HS-5 (cell line): ENCODE measurements at regions not wholly inside any gene's neighbourhood (a gene's known extent, or its start where the extent isn't known, plus 50 kb on each side); places are given as distances from the start of the nearest gene placed in this dataset.

Experiments
- DNase-seq: peaks from one replicate; pipeline ENCODE4 v3.0.0-alpha.2; 2012; ENCODE audit warnings: low read depth

DNA sequence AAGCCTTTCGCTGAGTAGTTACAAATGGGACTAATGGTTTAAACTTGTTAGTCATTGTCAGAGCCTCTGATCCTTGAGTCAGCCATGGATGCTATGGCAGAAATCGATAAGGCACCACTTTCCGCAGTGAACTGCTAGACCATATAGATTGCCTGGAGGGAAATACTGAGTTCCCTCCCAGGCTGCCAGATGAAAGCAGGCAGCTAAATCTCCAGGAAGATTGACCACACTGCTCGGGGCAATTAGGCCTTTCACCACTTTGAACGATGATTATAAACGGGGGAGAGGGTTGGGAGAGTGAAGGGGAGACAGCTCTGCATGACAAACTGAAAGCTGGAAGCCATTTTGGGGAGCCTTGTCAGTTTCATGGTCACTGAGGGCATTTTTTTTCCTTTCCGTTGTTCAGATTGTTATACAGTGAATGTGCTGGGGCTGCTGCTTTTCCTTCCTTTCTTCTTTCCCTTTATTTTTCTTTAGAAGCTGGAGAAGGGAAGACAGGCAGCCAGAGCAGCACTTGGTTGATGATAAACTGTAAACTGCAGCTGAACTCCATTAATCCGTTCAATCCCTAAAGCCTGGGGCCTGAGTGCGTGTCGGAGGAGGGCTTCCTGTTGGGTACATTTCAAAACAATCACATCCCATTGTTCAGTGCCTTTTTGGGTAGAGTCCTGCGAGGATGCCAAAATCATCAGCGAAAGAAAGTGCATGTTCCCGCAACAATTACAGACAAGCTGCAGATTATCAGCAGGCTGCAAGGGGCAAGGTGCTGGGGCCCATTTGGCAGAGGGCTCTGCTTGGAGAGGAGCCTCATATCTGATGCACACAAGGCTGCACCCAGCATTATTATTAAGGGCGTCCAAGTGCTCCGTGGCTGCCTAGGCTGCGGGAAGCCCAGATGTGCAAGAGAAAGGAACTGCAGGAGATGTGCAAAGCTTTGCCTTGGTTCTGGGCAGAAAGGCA lies 308.4 kb downstream of the PSAT1 start:
- DNase-seq: no peak

DNA sequence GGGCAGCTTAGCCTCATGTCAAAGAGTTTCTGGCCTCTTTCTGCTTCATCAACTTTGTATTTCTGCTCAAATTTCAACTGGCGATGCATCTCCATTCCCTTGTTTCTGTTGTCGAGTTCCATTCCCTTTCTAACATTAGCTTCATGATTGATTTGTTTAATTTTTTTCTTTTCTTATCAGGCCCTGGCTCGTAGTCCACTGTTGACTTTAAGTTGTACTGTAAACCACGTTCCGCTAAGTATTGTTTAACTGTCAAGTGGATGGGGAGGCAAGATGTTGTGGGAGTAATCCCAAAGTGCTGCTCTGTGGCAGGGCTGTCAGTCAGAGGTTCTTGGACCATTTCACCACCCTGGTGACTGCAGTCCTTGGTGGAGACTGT lies 309.1 kb downstream of the PSAT1 start:
- no peak for DNase-seq

DNA sequence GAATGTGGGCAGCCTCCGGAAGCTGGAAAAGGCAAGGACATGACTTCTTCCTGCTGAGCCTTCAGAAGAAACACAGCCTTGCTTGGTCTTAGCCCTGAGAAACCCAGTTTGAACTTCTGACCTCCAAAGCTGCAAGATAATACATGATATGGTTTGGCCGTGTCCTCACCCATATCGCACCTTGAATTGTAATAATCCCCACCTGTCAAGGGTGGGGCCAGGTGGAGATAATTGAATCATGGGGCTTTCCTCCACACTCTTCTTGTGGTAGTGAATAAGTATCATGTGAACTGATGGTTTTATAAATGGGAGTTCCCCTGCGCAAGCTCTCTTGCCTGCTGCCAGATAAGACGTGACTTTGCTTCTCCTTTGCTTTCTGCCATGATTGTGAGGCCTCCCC lies 310.9 kb downstream of the PSAT1 start:
- DNase-seq: no peak

DNA sequence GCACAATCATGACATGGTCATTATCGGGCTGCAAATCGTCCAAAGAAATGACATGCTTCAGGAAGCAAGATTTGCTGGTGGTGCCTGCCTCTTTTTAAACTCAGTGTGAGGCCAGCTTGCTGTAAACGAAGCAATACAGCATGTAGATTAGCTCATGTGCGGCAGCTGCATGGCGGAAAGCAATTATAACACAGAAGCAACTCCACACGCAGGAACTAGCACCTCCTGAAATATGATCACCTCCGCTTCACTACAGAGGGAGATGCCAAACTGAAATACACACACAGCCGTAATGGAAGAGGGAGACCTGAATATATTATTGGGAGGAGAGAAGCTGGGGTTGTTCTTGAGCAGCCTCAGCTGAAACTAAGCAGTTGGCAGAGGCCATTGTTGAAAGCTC lies 312.5 kb downstream of the PSAT1 start:
- no peak for DNase-seq

DNA sequence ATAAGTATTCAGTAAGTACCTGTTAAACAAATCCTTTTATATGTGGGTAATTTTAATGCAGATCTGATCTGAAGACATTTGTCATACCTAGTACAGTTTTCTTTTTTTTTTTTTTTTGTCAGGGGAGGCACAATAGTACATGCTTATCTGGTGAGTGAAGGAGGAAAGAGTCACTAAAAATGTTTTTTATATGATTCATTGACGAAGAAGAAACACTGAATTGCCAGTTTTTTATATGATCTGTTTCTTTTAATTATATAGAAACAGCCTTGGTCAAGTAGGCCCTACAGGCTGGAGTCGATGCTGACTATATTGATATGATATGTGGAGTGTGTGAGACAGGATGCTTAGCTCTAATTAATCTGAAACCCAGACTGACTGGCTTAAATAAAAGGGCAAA lies 315.2 kb downstream of the PSAT1 start:
- DNase-seq: peak; percentile 58

DNA sequence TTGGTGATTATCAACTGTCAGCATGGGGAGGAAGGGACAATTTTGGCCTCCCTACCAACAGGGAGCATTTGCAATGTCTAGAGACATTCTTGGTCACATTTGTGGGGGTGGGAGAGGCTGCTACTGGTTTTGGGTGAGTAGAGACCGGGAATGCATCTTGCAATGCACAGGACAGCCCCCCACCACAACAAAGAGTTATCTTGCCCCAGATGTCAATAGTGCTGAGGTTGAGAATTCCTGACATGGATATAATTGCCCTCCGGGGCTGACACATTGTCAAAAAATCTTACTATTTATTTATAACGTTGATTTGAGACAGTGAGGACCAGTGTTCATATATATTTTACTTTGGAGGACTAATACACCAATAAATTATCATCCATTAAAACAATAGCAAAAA lies 316.1 kb downstream of the PSAT1 start:
- DNase-seq: no peak

DNA sequence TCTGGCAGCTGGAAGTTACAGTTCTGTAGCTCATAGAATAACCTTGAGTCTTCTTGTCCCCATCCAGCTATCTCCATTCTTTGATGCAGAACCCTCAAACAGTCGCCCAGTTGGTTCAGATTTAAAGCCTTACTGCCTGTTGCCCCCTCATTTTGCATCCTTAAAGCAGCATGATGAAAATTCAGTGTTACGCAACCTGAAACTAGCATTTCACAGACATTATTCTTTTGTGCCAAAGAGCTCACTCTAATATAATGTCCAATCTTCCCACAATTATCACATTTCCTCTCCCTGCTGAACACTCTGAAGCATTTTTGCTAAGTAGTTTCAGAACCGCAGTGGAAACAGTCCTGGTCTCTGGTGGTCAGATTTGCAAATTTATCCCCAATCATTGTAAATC lies 318.0 kb downstream of the PSAT1 start:
- no peak for DNase-seq

DNA sequence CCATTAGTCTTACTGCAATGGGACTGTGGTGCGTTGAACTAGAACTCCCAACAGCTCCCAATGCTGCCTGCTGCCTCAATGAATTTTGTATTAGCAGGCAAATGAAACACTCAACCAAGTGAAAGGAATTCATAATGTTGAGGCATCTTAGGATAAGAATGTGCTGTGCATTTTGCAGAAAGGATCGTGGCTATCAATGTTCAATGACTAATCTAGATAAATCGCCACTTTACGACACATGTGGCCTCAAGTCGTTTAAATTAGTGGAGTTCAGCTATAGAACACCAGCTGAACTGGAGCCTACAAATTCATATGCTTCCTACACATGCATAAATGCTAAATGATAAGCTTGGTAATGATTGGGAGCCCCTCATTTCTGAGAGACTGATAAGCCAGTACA lies 318.4 kb downstream of the PSAT1 start:
- DNase-seq: no peak

DNA sequence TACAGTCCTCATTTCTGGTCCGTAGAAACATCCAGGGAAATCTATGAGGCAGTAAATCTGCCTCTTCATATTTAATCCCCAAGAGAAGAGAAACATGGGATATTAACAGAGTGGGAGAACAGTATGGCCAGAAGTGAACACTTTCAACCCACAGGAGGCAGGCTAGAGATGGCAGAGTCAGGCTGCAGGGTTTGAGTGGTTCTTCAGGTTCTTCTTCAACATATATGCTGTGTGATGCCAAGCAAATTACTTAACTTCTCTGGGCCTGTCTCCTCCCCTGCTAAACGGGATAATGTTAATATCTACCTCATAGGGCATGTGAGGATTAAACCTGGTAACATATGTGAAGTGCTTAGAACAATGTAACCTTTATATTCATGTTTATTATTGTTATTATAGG lies 321.8 kb downstream of the PSAT1 start:
- DNase-seq: no peak

DNA sequence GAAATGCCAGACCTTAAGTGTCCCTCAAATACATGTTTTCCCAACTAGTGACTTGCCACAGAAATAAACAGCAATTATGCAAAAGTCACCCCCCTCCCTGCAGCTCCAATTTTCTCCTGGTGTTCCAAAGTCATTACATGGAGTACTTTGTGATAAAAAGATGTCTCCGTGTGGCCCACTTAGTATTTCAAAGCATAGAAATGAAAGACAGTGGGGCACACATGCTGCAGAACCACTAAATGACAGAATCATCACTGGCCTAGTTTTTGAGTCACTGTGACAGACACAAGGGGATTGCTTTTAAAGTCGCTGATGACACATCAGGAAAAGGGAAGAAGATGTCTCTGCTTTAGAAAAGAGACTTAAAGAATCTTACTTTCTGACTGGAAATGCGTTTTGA lies 323.4 kb downstream of the PSAT1 start:
- DNase-seq: peak; percentile 14

DNA sequence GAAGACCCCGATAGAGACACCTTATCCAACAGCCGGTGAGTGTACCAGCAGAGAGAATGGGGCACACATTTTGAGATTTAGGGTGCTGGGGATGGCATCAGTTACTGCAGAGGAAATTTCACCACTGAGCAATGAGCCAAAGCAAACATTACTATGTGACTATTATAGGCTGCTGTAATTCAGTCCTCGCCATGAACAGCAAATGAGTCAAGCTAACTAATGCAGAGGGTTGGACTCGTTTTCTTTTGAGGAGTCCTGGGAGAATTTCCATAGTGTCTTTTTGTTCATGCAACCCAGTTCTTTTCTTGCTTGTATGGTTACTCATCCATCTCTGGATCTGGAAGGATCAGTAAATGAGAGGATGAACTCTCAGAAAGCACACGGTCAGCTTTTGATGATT lies 323.8 kb downstream of the PSAT1 start:
- DNase-seq: peak; percentile 52

DNA sequence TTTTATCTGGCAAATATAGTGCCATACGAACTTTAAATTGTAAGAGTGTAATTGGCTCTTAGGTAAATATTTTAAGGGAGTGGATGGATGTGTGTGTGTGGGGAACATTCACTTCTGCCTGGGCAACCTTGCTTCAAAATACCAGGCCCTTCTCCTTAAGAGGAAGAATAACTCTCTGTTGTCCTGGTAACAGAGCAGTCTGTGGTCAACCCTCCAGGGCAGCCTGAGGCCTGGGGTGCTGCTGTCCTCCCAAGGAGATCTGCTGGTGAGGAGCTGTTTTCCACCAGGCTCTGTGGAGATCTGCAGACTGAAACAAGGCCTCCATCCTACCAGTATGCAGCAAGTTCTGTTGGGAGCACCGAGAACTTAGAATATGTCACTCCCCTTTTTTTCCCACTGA lies 325.2 kb downstream of the PSAT1 start:
- no peak for DNase-seq

DNA sequence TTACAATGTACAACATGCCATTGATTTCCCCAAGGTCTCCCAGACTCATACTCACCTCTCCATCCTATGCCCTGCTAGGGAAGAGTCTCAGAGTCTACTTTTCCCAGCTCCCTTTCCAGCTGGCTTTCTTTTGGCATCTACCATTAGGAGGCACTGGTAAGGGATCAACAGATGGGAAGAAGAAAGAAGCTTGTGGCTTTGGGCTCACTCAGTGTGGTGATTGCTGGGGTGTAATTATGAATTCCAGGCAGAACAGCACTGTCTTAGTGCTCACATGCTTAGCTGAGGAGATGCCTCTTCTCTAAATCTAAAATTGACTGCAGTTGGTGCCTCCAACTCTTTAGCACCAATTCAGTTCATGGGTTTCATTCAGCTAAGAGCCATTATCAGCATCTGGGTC lies 330.0 kb downstream of the PSAT1 start:
- no peak for DNase-seq

DNA sequence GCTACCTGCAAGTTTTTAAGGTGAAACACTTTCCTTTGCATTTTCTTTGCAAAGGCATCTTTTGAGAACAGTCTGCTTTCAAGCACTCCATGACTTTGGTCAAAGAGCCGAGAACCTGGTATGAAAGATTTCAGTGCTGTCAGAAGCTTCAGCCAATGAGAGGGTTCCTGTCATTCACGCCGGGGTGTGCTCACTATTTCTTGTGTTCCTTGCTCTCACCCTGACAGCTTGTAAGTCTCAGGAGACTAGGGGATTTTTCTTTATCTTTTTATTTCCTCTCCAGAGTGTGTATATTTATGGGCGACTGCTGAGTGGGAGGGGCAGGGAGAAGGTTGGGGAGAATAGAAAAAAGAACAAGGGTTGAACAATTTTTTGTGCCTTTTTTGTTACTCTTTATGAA lies 334.0 kb downstream of the PSAT1 start:
- no peak for DNase-seq

DNA sequence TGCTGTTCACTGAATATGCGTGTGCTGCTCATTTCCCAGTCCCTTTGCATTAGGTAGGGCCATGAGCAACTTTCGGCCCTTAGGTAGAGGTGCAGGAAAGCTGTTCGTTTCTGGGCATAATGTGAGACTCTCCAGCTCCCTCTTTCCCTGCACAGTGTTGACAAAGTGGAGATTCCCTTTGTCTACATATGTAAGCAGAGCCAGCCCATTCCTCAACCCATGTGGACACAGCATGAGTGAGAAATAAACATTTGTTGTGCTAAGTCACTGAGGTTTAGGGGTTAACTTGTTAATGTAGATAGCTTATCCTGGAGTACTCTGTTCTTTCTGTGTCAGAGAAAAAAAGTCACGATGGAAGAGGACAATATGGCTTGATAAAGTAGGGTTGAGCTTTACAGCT lies 343.8 kb downstream of the PSAT1 start:
- DNase-seq: no peak

DNA sequence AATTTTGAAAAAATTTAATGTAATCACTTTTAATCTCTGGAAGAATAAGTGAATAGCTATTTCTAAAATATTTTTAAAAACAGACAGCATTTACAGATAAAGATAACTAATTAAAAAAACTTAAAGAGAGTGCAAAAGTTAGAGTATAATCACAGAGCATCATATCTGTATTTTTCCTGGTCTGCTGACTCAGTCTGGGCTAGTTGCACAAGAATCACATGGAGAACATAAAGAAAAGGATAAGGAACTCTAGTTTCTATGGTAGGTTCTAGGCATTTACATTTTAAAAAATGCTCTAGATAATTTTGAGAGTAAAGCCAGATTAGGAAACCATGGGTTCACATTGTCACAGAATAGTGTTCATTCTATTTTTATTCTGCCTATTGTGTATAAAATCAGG lies 347.4 kb downstream of the PSAT1 start:
- DNase-seq: no peak

DNA sequence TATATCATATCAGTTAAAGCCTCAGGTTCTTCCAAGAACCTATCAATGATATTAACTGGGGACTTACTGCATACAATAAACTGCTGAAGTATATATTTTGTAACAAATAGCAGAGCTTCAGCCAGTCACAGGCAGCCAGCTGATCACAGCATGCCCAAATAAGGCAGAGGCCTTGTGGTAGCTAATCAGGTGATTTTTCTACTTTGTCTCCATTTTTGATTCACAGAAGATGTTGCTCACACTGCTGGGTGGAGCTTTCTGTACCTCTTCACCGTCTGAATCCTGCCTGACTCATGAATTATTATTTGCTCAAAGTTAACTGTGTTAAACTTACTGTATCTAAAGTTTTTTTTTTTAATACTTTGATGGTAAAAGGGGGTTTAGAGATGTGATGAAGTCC lies 357.4 kb downstream of the PSAT1 start:
- DNase-seq: no peak

DNA sequence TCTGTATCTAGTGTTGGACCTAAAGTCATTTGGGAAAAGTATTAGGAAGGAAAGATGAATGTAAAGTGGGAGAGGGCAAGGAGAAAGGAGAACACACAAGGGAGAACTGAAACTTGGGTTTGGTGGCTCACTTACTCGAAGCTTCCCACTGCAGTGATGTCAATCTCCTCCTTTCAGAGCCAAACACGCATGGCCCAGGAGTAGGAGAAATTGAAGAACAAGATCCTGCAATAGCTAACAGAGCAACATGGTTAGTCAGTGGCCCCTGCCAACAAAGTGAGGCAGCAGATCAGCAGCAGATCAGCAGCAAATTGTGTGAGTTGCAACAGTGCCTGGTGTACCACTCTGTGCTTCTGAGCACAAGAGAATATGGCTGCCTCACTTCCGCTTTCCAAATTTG lies 366.4 kb downstream of the PSAT1 start:
- DNase-seq: no peak

DNA sequence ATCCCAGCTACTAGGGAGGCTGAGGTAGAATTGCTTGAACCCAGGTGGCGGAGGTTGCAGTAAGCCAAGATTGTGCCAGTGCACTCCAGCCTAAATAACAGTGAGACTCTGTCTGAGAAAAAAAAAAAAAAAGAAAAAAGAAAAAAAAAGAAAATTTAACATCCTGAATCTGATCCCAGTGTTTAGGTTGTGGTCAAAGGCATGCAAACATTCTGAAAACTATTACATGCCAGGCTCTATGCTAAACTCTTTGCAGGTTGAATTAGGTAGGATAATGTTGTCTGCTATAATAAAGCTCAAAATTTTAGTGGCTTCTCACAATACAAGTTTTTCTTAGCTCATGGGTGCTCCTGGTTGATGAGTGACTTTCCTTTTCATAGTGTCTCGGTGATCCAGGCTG lies 367.4 kb downstream of the PSAT1 start:
- DNase-seq: no peak

DNA sequence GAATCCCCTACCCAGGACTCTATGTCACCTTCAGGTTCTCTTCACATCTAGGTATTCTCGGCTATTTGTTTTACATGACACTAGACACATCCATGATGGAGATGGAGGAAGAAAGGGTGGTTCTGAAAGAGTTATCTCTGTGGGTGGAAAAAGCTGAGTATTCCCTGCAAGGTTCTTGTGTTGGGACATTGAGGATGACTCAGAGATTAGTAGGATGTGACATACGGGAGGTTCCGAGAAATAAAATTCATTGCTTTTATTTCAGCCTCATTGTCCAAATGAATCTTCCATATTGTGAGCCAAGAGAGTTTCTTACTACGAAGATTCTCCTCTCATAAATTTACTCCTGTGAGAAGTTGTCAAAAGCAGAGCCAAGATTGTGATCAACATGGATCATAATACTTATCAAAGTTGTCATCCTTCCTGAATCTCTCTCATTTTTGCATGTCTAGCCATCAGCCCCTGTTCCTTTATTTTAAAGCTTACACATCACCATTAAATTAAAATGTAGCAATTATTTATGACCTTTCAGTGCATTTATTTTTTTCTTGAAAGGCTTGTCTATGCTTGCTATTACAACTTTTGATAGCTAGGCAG lies 370.0 kb downstream of the PSAT1 start:
- DNase-seq: no peak

DNA sequence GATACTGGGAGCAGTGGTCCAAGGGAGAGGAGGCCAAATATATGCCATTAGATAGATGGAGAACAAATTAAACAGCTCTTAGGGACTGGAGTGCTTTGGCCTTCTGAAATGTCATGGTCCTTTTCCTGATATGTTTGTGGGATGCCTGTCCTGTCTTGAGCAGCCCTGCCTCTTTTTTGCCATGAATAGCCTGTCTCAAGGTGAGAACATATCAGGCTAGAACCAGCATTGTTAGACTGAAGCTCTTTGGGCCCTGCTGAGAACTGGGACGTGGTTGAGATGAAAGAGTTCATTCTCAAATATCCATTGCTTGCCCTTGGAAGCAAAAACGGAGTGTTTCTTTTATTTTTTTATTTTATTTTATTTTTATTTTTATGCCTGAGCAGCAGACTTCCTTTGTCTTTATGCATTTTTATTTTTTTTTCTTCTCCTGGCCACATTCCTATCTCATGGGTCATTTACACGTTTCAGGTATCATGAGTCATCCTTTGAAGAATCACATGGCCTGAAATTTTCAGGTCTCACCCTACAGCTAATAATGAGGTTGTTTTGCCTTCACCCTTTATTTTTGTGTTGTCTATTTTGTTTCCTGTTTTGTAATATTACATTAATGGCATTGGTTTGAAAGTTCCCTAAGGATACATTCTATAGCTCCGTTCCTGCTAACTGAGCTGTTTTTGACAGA lies 371.4 kb downstream of the PSAT1 start:
- DNase-seq: peak; percentile 8

DNA sequence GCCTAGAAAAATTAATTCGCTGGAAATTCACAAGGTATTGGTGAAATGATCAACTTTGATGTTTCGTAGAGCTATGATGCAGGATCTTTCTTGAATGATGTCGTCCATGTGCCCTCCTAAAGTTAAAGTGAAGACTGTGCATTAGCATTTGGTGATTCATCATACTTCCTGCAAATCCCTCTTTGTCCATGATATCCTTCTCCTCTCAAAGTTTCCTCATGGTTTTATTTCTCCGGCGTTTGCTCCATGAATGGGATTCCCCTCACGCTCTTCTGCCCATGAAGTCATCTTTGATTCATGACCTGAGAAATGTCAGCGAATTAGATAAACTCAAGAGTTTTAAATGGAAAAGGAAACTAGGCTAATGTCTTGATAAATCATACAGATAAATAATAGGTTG lies 372.7 kb downstream of the PSAT1 start:
- no peak for DNase-seq

DNA sequence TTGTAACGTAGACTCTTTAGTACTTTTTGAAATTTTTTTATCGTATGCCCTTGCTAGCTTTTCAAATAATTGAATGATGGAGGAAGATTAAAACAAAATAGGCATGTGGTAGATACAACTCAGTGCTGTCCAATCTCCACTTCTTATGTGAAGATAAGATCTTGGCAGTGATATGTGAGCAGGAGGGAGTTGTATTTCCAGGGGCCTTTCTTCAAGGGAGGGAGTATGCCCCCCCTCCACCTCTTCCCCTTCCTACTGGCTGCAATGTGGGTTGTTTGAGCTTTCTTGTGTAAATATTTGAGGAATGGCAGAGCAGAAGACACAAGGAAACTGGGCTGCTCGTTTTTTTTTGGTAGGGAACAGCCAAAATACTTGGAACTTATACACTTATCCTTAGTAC lies 374.9 kb downstream of the PSAT1 start:
- no peak for DNase-seq
